K562 (cell line): ENCODE measurements at regions not wholly inside any gene's neighbourhood (a gene's known extent, or its start where the extent isn't known, plus 50 kb on each side); places are given as distances from the start of the nearest gene placed in this dataset.

Source experiments
- ATAC-seq: fragments of 200-7000 bp; cut with Tn5 transposase; 3 replicates; pipeline ENCODE4 v1.9.1; 2020; ENCODE audit warnings: moderate library complexity
- BruUV-seq: library from RNA; stranded (reverse); fragments of 400-500 nt; replicated peaks from 2 replicates; lab custom pipeline; 2021; lab: Mats Ljungman, UMichigan
- CTCF ChIA-PET: fragments of 300-600 bp; formaldehyde crosslinking; extraction: SDS; loops from one replicate; lab custom pipeline; 2021; ENCODE audit warnings: low intra/inter-chr PET ratio; lab: Yijun Ruan, JAX
- POLR2A ChIA-PET: fragments of 300-600, 350-650 bp; sonication (Branson Sonifier 250); formaldehyde crosslinking; extraction: SDS; loops from one replicate; lab custom pipeline; 2021; ENCODE audit warnings: antibody characterized with exemption, inconsistent platforms; lab: Yijun Ruan, JAX
- DNase-seq, 4 experiments: peaks; one replicate each; pipeline versions ENCODE4 v3.0.0 to v3.0.0-alpha.2; 2011 to 2018; ENCODE audit warnings: low spot score in 3 of 4, mixed read lengths in 3 of 4; ENCODE audit errors: extremely low read depth in 1 of 4
- FAIRE-seq: peaks from 2 replicates; lab custom pipeline; 2011; peaks lifted over from hg19 to GRCh38; lab: Jason Lieb, UNC
- H2AFZ ChIP-seq: 2 replicates; pipeline ENCODE4 v1.6.0; 2011; ENCODE audit warnings: low read depth, low read length, control low read depth, inconsistent platforms
- H3K27ac ChIP-seq: fragments of 200-600 bp; 3 replicates; pipeline ENCODE4 v1.8.0; 2011; ENCODE audit warnings: low read depth, mild to moderate bottlenecking, control low read depth, inconsistent platforms, low read length, moderate library complexity, mixed read lengths; ENCODE audit errors: extremely low read depth
- H3K27me3 ChIP-seq, 2 experiments: fragments of 300-600 bp in 1 of 2; 2 replicates in 1 of 2; 3 replicates in 1 of 2; pipeline versions ENCODE4 v1.6.0 to v1.8.0; 2011; ENCODE audit warnings: inconsistent platforms in 2 of 2, low read length in 2 of 2, mild to moderate bottlenecking in 1 of 2, mixed read lengths in 1 of 2, moderate library complexity in 1 of 2; ENCODE audit not compliant: control insufficient read depth in 2 of 2, insufficient read depth in 2 of 2
- H3K36me3 ChIP-seq: fragments of 300-600 bp; 3 replicates; pipeline ENCODE4 v1.8.0; 2011; ENCODE audit warnings: mild to moderate bottlenecking, low read length, inconsistent platforms; ENCODE audit not compliant: control insufficient read depth, insufficient read depth
- H3K4me1 ChIP-seq, 2 experiments: fragments of 200-600 bp in 1 of 2; replicated peaks in 1 of 2; 2 replicates in 1 of 2; 3 replicates in 1 of 2; pipeline versions ENCODE4 v1.5.1 to v1.8.0; 2011; ENCODE audit warnings: inconsistent platforms in 2 of 2, low read length in 2 of 2, mild to moderate bottlenecking in 1 of 2, mixed read lengths in 1 of 2, moderate library complexity in 1 of 2; ENCODE audit not compliant: control insufficient read depth in 2 of 2, insufficient read depth in 2 of 2
- H3K4me2 ChIP-seq: 2 replicates; pipeline ENCODE4 v1.6.1; 2011; ENCODE audit warnings: low read length, control low read depth, inconsistent platforms, mixed read lengths; ENCODE audit not compliant: insufficient read depth
- H3K4me3 ChIP-seq: fragments of 200-600 bp; sonication (generic), shearing (Covaris generic); 2 replicates; pipeline ENCODE4 v1.5.1; 2016; ENCODE audit warnings: control low read depth, inconsistent platforms
- H3K79me2 ChIP-seq: fragments of 200-600 bp; 3 replicates; pipeline ENCODE4 v1.8.0; 2011; ENCODE audit warnings: low read length, inconsistent platforms; ENCODE audit not compliant: control insufficient read depth, insufficient read depth
- H3K9ac ChIP-seq, 2 experiments: 2 replicates each; pipeline versions ENCODE4 v1.6.0 to v1.6.1; 2011; ENCODE audit warnings: low read depth in 2 of 2, low read length in 2 of 2, control low read depth in 1 of 2, inconsistent platforms in 1 of 2, mild to moderate bottlenecking in 1 of 2, mixed read lengths in 1 of 2; ENCODE audit not compliant: insufficient read depth in 1 of 2
- H3K9me1 ChIP-seq: one replicate; pipeline ENCODE4 v1.6.0; 2011; ENCODE audit warnings: inconsistent platforms, mild to moderate bottlenecking, low read length, moderate library complexity; ENCODE audit not compliant: control insufficient read depth, insufficient read depth
- H3K9me3 ChIP-seq: replicated peaks from 2 replicates; pipeline ENCODE4 v1.5.1; 2011; ENCODE audit warnings: low read depth, low read length, inconsistent platforms; ENCODE audit not compliant: control insufficient read depth, insufficient read depth
- H4K20me1 ChIP-seq: replicated peaks from 2 replicates; pipeline ENCODE4 v1.6.1; 2011; ENCODE audit warnings: low read length, inconsistent platforms, mixed read lengths; ENCODE audit not compliant: control insufficient read depth, insufficient read depth
- MCM5 ChIP-seq: fragments of 450-650 bp; IDR thresholded peaks from 2 replicates; pipeline ENCODE4 v1.6.1; 2016; ENCODE audit warnings: low read depth
- NR3C1 ChIP-seq: sonication (generic); formaldehyde crosslinking; IDR thresholded peaks from 2 replicates; pipeline ENCODE4 v1.8.1; 2022; ENCODE audit warnings: missing genetic modification reagents
- NUFIP1 ChIP-seq: fragments of 450-650 bp; IDR thresholded peaks from 2 replicates; pipeline ENCODE4 v1.6.1; 2018; ENCODE audit not compliant: partially characterized antibody
- SAFB2 ChIP-seq: fragments of 200-400 bp; formaldehyde crosslinking; IDR thresholded peaks from 2 replicates; pipeline ENCODE4 v1.6.1; 2018; ENCODE audit warnings: borderline replicate concordance, low read length, low read depth, moderate library complexity; ENCODE audit not compliant: severe bottlenecking
- SNIP1 ChIP-seq: fragments of 450-650 bp; IDR thresholded peaks from 2 replicates; pipeline ENCODE4 v1.7.1; 2017; ENCODE audit warnings: low read depth, mild to moderate bottlenecking
- SP2 ChIP-seq: IDR thresholded peaks from 2 replicates; pipeline ENCODE4 v1.6.1; 2011; ENCODE audit warnings: mild to moderate bottlenecking, low read depth, low read length, moderate library complexity; ENCODE audit not compliant: poor library complexity, severe bottlenecking; ENCODE audit errors: extremely low read depth
- WHSC1 ChIP-seq: IDR thresholded peaks from one replicate; pipeline ENCODE4 v1.6.1; 2012; ENCODE audit warnings: low read length, control low read depth, inconsistent platforms
- ZBTB1 ChIP-seq: sonication (generic); formaldehyde crosslinking; IDR thresholded peaks from 2 replicates; pipeline ENCODE4 v1.8.1; 2023; ENCODE audit warnings: missing genetic modification reagents, low read depth, mild to moderate bottlenecking, borderline replicate concordance
- ZNF311 ChIP-seq: fragments of 250-450 bp; sonication (Bioruptor Pico); IDR thresholded peaks from 2 replicates; pipeline ENCODE4 v1.4.0; 2020; ENCODE audit warnings: mild to moderate bottlenecking, moderate library complexity
- ZNF583 ChIP-seq: fragments of 250-450 bp; sonication (Bioruptor Pico); IDR thresholded peaks from 2 replicates; pipeline ENCODE4 v1.4.0; 2020
- WGBS: fragments of 100-300 bp; shearing (Covaris generic); methylation state at CpG from one replicate; pipeline ENCODE4 v1.1.6; 2016; ENCODE audit warnings: low coverage, mixed read lengths; ENCODE audit not compliant: insufficient coverage; ENCODE audit errors: missing lambda C conversion rate; 5-methylcytosine and 5-hydroxymethylcytosine counted together
- in situ Hi-C: fragments of 300-500 bp; cut with MboI; formaldehyde crosslinking; loops from 4 replicates; pipeline ENCODE4 v1.15.0; 2018; ENCODE audit warnings: inconsistent platforms, mixed read lengths
- intact Hi-C: fragments of 100-400 bp; cut with micrococcal nuclease; formaldehyde crosslinking; loops from 2 replicates; pipeline ENCODE4 v1.14.2; 2022

GRCh38 chr12:42960087-42960527 is 370.6 kb upstream of the PRICKLE1 start:
- no TSS peak for BruUV-seq
- TF ChIP-seq ZNF583 (CRISPR knock-in tag), result no peak
- no peak for TF ChIP-seq NUFIP1
- TF ChIP-seq SNIP1, result no peak
- no peak for TF ChIP-seq ZNF311 (CRISPR knock-in tag)
- TF ChIP-seq NR3C1 (CRISPR knock-in tag), result no peak
- no peak for TF ChIP-seq SP2
- TF ChIP-seq WHSC1, result no peak
- TF ChIP-seq ZBTB1 (CRISPR knock-in tag), result no peak
- TF ChIP-seq MCM5, result no peak
- no peak for TF ChIP-seq SAFB2
- TF ChIP-seq, all 486 proteins: peak for 0
- POLR2A ChIA-PET, result no interaction called here
- no peaks in the 10 kb centered on the region for H3K36me3 ChIP-seq
- no peaks in the 10 kb centered on the region; the same call in 1 of the 2 replicates for H3K9me3 ChIP-seq
- no peaks in the 10 kb centered on the region for H3K9me1 ChIP-seq
- DNase-seq, result no peak
- H3K4me3 ChIP-seq, result no peak overlapping the region
- ATAC-seq, result no peak
- no peak overlapping the region for H2AFZ ChIP-seq
- WGBS, result 7% methylated on average over 4 of the region's 4 CpGs
- FAIRE-seq, result no peak
- H3K27me3 ChIP-seq, result no peaks in the 10 kb centered on the region
- CTCF ChIA-PET, result no interaction called here
- H3K79me2 ChIP-seq, result no peaks in the 10 kb centered on the region
- H3K9ac ChIP-seq, result no peak overlapping the region
- no peak overlapping the region for H3K27ac ChIP-seq
- no peaks in the 10 kb centered on the region for H4K20me1 ChIP-seq
- in situ Hi-C loops, result no loop called here
- intact Hi-C loops, result no loop called here
- no peak overlapping the region for H3K4me2 ChIP-seq
- H3K4me1 ChIP-seq, result no peaks in the 10 kb centered on the region
